HCT116 (cell line): ENCODE measurements at regions not wholly inside any gene's neighbourhood (a gene's known extent, or its start where the extent isn't known, plus 50 kb on each side); places are given as distances from the start of the nearest gene placed in this dataset.

ENCODE experiments used
- ATAC-seq: fragments of 200-7000 bp; cut with Tn5 transposase; 2 replicates; pipeline ENCODE4 v1.9.1; 2020; ENCODE audit warnings: mild to moderate bottlenecking, moderate library complexity
- BruUV-seq: library from RNA; stranded (reverse); fragments of 400-500 nt; replicated peaks from 2 replicates; lab custom pipeline; 2021; lab: Mats Ljungman, UMichigan
- CTCF ChIA-PET: fragments of 300-600 bp; sonication (Branson Sonifier 250); formaldehyde crosslinking; loops from one replicate; lab custom pipeline; 2021; ENCODE audit warnings: antibody characterized with exemption; lab: Charles Lee
- POLR2A ChIA-PET: fragments of 300-600, 350-600 bp; sonication (Branson Sonifier 250); formaldehyde crosslinking; loops from one replicate; lab custom pipeline; 2021; ENCODE audit warnings: antibody characterized with exemption; lab: Charles Lee
- RAD21 ChIA-PET, 2 experiments: fragments of 300-600 bp; sonication (Branson Sonifier 250); formaldehyde crosslinking; loops; one replicate each; lab custom pipeline; 2023; ENCODE audit warnings: low total read pairs in 2 of 2; ENCODE audit not compliant: uncharacterized antibody in 2 of 2, unreplicated experiment in 2 of 2, low non-redundant PET in 1 of 2; lab: Charles Lee
- DNase-seq: peaks from one replicate; pipeline ENCODE4 v3.0.0-alpha.2; 2010; ENCODE audit warnings: low read depth, low spot score
- H2AFZ ChIP-seq: fragments of 200-600 bp; shearing (Covaris generic), sonication (generic); 2 replicates; pipeline ENCODE4 v1.6.1; 2017; ENCODE audit warnings: low read depth, mixed run types, mixed read lengths, antibody characterized with exemption, low read length; ENCODE audit not compliant: poor library complexity, severe bottlenecking
- H3K27ac ChIP-seq: 2 replicates; pipeline ENCODE4 v1.5.1; 2012; ENCODE audit warnings: low read depth, low read length
- H3K27me3 ChIP-seq: fragments of 200-600 bp; sonication (generic); 2 replicates; pipeline ENCODE4 v1.6.1; 2016; ENCODE audit warnings: mixed run types, low read length, mixed read lengths; ENCODE audit not compliant: insufficient read depth
- H3K36me3 ChIP-seq, 2 experiments: fragments of 200-500 bp in 1 of 2; fragments of 200-600 bp in 1 of 2; sonication (Bioruptor generic) in 1 of 2; sonication (generic) in 1 of 2; 2 replicates each; pipeline versions ENCODE4 v1.5.1 to v1.6.1; 2014 to 2016; ENCODE audit warnings: low read length in 2 of 2, inconsistent platforms in 1 of 2, mixed read lengths in 1 of 2, mixed run types in 1 of 2; ENCODE audit not compliant: insufficient read depth in 2 of 2, control insufficient read depth in 1 of 2
- H3K4me1 ChIP-seq, 2 experiments: fragments of 200-600 bp in 1 of 2; sonication (generic) in 1 of 2; 2 replicates each; pipeline versions ENCODE4 v1.5.1 to v1.6.1; 2012 to 2017; ENCODE audit warnings: low read length in 2 of 2, inconsistent platforms in 1 of 2, mild to moderate bottlenecking in 1 of 2, mixed read lengths in 1 of 2, mixed run types in 1 of 2, moderate library complexity in 1 of 2; ENCODE audit not compliant: insufficient read depth in 2 of 2, control insufficient read depth in 1 of 2
- H3K4me2 ChIP-seq: fragments of 200-600 bp; sonication (generic); 2 replicates; pipeline ENCODE4 v1.6.1; 2017; ENCODE audit warnings: mixed run types, low read length, mixed read lengths
- H3K4me3 ChIP-seq, 2 experiments: fragments of 200-600 bp in 1 of 2; sonication (generic) in 1 of 2; replicated peaks in 1 of 2; 2 replicates each; pipeline ENCODE4 v1.5.1; 2011 to 2016; ENCODE audit warnings: low read length in 2 of 2, control low read depth in 1 of 2, low read depth in 1 of 2, mild to moderate bottlenecking in 1 of 2, mixed read lengths in 1 of 2, mixed run types in 1 of 2
- H3K79me2 ChIP-seq: fragments of 200-600 bp; sonication (generic); 2 replicates; pipeline ENCODE4 v1.6.1; 2017; ENCODE audit warnings: mild to moderate bottlenecking, mixed run types, low read length, moderate library complexity, mixed read lengths; ENCODE audit not compliant: insufficient read depth
- H3K9ac ChIP-seq: fragments of 200-600 bp; sonication (generic); 2 replicates; pipeline ENCODE4 v1.6.1; 2016; ENCODE audit warnings: low read length, mixed read lengths
- H3K9me2 ChIP-seq: fragments of 200-600 bp; sonication (generic), shearing (Covaris generic); 2 replicates; pipeline ENCODE4 v1.6.1; 2017; ENCODE audit warnings: mixed run types, mild to moderate bottlenecking, moderate library complexity; ENCODE audit not compliant: insufficient read depth
- H3K9me3 ChIP-seq, 2 experiments: fragments of 200-500 bp in 1 of 2; fragments of 200-600 bp in 1 of 2; sonication (Bioruptor generic) in 1 of 2; sonication (generic) in 1 of 2; 2 replicates each; pipeline ENCODE4 v1.6.1; 2014 to 2017; ENCODE audit warnings: low read length in 2 of 2, mixed read lengths in 2 of 2, inconsistent platforms in 1 of 2, low read depth in 1 of 2, mild to moderate bottlenecking in 1 of 2, mixed run types in 1 of 2, moderate library complexity in 1 of 2; ENCODE audit not compliant: control insufficient read depth in 1 of 2, insufficient read depth in 1 of 2
- H4K20me1 ChIP-seq: fragments of 200-600 bp; sonication (generic), shearing (Covaris generic); 2 replicates; pipeline ENCODE4 v1.6.1; 2017; ENCODE audit warnings: mixed run types, mild to moderate bottlenecking, moderate library complexity; ENCODE audit not compliant: insufficient read depth
- ATF3 ChIP-seq: IDR thresholded peaks from 2 replicates; pipeline ENCODE4 v1.6.1; 2012
- CBX3 ChIP-seq: IDR thresholded peaks from 2 replicates; pipeline ENCODE4 v1.6.1; 2012; ENCODE audit warnings: low read depth
- CTCF ChIP-seq, 3 experiments: fragments of 200-600 bp in 1 of 3; sonication (generic) in 1 of 3; IDR thresholded peaks in 2 of 3; conservative IDR thresholded peaks in 1 of 3; 2 replicates each; pipeline ENCODE4 v1.5.1; 2012 to 2017; ENCODE audit warnings: low read depth in 2 of 3, low read length in 2 of 3, antibody characterized with exemption in 1 of 3, borderline replicate concordance in 1 of 3, control low read depth in 1 of 3, mild to moderate bottlenecking in 1 of 3, mixed read lengths in 1 of 3, mixed run types in 1 of 3, moderate library complexity in 1 of 3; ENCODE audit not compliant: insufficient read depth in 1 of 3
- EGR1 ChIP-seq: IDR thresholded peaks from 2 replicates; pipeline ENCODE4 v1.6.1; 2012; ENCODE audit warnings: low read depth
- ELF1 ChIP-seq: IDR thresholded peaks from 2 replicates; pipeline ENCODE4 v1.6.1; 2012; ENCODE audit warnings: low read depth, borderline replicate concordance
- EZH2 ChIP-seq: fragments of 200-600 bp; sonication (generic); IDR thresholded peaks from 2 replicates; pipeline ENCODE4 v1.6.1; 2017; ENCODE audit warnings: antibody characterized with exemption, mixed run types
- EZH2phosphoT487 ChIP-seq: fragments of 200-600 bp; IDR thresholded peaks from 2 replicates; pipeline ENCODE4 v1.6.1; 2018; ENCODE audit warnings: antibody characterized with exemption, borderline replicate concordance
- JUND ChIP-seq: IDR thresholded peaks from 2 replicates; pipeline ENCODE4 v1.6.1; 2012
- POLR2A ChIP-seq: IDR thresholded peaks from 2 replicates; pipeline ENCODE4 v1.7.0; 2011; ENCODE audit warnings: borderline replicate concordance; ENCODE audit not compliant: insufficient read depth, insufficient read length; ENCODE audit errors: extremely low read depth
- RAD21 ChIP-seq: IDR thresholded peaks from 2 replicates; pipeline ENCODE4 v1.6.1; 2012; ENCODE audit warnings: low read depth, mild to moderate bottlenecking
- SIN3A ChIP-seq: IDR thresholded peaks from 2 replicates; pipeline ENCODE4 v1.6.1; 2012; ENCODE audit warnings: low read depth
- SP1 ChIP-seq: IDR thresholded peaks from 2 replicates; pipeline ENCODE4 v1.6.1; 2012; ENCODE audit warnings: low read depth
- SRF ChIP-seq: IDR thresholded peaks from 2 replicates; pipeline ENCODE4 v1.6.1; 2012; ENCODE audit warnings: low read depth
- ZFX ChIP-seq: fragments of 450-650 bp; IDR thresholded peaks from 2 replicates; pipeline ENCODE4 v1.6.1; 2017
- ZNF274 ChIP-seq: fragments of 200-500 bp; sonication (Bioruptor generic); IDR thresholded peaks from 2 replicates; pipeline ENCODE4 v1.6.1; 2014; ENCODE audit warnings: mild to moderate bottlenecking, low read depth, low read length, inconsistent platforms
- intact Hi-C: fragments of 100-400 bp; cut with micrococcal nuclease; formaldehyde crosslinking; loops from 2 replicates; pipeline ENCODE4 v1.10.0; 2022
- TF ChIP-seq, protein P1 (sequence below): IDR thresholded peaks from 2 replicates; pipeline ENCODE4 v1.6.1; 2012; ENCODE audit warnings: low read depth
- TF ChIP-seq, protein P2 (sequence below): IDR thresholded peaks from 2 replicates; pipeline ENCODE4 v1.6.1; 2012

GRCh38 chr20:50323209-50323608, 132.6 kb downstream of the CEBPB start:
- Histone ChIP-seq H3K27ac (no peak overlapping the region), H3K9ac (no peak overlapping the region), H3K9me3 (peaks cover 0 to 1% of the 10 kb centered on the region in 2 experiments; a peak in 1 of 4 replicates), H3K9me2 (no peaks in the 10 kb centered on the region), H3K27me3 (no peaks in the 10 kb centered on the region), H3K4me3 (no peak overlapping the region), H2AFZ (no peak overlapping the region), H3K4me1 (peaks cover 22 to 29% of the 10 kb centered on the region in 2 experiments), H4K20me1 (no peaks in the 10 kb centered on the region), H3K4me2 (no peak overlapping the region), H3K79me2 (no peaks in the 10 kb centered on the region), H3K36me3 (no peaks in the 10 kb centered on the region)
- intact Hi-C loops: no loop called here
- TF ChIP-seq CBX3: no peak
- TF ChIP-seq EZH2phosphoT487: no peak
- no peak for TF ChIP-seq SP1
- no peak for TF ChIP-seq EZH2
- TF ChIP-seq JUND: no peak
- no peak for TF ChIP-seq ZNF274
- TF ChIP-seq CTCF (IDR thresholded peaks at IDR 0.05 in 2 of 3, conservative IDR thresholded peaks at IDR 0.05 in 1 of 3; ENCODE audit: borderline replicate concordance in 1 of 3, insufficient read depth in 1 of 3, low read depth in 2 of 3, low read length in 2 of 3): no peak
- TF ChIP-seq, protein P1, sequence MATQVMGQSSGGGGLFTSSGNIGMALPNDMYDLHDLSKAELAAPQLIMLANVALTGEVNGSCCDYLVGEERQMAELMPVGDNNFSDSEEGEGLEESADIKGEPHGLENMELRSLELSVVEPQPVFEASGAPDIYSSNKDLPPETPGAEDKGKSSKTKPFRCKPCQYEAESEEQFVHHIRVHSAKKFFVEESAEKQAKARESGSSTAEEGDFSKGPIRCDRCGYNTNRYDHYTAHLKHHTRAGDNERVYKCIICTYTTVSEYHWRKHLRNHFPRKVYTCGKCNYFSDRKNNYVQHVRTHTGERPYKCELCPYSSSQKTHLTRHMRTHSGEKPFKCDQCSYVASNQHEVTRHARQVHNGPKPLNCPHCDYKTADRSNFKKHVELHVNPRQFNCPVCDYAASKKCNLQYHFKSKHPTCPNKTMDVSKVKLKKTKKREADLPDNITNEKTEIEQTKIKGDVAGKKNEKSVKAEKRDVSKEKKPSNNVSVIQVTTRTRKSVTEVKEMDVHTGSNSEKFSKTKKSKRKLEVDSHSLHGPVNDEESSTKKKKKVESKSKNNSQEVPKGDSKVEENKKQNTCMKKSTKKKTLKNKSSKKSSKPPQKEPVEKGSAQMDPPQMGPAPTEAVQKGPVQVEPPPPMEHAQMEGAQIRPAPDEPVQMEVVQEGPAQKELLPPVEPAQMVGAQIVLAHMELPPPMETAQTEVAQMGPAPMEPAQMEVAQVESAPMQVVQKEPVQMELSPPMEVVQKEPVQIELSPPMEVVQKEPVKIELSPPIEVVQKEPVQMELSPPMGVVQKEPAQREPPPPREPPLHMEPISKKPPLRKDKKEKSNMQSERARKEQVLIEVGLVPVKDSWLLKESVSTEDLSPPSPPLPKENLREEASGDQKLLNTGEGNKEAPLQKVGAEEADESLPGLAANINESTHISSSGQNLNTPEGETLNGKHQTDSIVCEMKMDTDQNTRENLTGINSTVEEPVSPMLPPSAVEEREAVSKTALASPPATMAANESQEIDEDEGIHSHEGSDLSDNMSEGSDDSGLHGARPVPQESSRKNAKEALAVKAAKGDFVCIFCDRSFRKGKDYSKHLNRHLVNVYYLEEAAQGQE: no peak
- TF ChIP-seq RAD21: no peak
- no peak for TF ChIP-seq ZFX
- TF ChIP-seq EGR1: no peak
- no peak for TF ChIP-seq ELF1
- TF ChIP-seq ATF3: no peak
- TF ChIP-seq, protein P2, sequence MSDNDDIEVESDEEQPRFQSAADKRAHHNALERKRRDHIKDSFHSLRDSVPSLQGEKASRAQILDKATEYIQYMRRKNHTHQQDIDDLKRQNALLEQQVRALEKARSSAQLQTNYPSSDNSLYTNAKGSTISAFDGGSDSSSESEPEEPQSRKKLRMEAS: no peak
- TF ChIP-seq SRF: no peak
- TF ChIP-seq SIN3A: no peak
- TF ChIP-seq POLR2A: no peak
- DNase-seq (no peak), ATAC-seq (no peak)
- ChIA-PET RAD21 (no interaction called here), POLR2A (no interaction called here), CTCF (no interaction called here)
- no TSS peak for BruUV-seq
